Transverse colon (tissue), 1 donor: ENCODE measurements at regions not wholly inside any gene's neighbourhood (a gene's known extent, or its start where the extent isn't known, plus 50 kb on each side); places are given as distances from the start of the nearest gene placed in this dataset.

ENCODE experiments used
- EP300 ChIP-seq: sonication (generic); formaldehyde crosslinking; IDR thresholded peaks from one replicate; pipeline ENCODE4 v1.6.1; 2017; ENCODE audit warnings: antibody characterized with exemption, low read depth
- POLR2A ChIP-seq: fragments of 450-650 bp; IDR thresholded peaks from one replicate; pipeline ENCODE4 v1.6.1; 2016; ENCODE audit warnings: antibody characterized with exemption, mild to moderate bottlenecking, moderate library complexity

- TF ChIP-seq EP300 (no peak), POLR2A (no peak)
These were observed 121.9 kb downstream of the GASK1B start for GRCh38 chr4:158050942-158051341.
